8988T (cell line): ENCODE measurements at regions not wholly inside any gene's neighbourhood (a gene's known extent, or its start where the extent isn't known, plus 50 kb on each side); places are given as distances from the start of the nearest gene placed in this dataset.
"Not testable (repeated sequence)": the region's sequence is repeated elsewhere in the genome, so short reads cannot be mapped to it uniquely, and the experiment has no call there.

Experiments
- DNase-seq: peaks from one replicate; pipeline ENCODE4 v3.0.0; 2011

DNA sequence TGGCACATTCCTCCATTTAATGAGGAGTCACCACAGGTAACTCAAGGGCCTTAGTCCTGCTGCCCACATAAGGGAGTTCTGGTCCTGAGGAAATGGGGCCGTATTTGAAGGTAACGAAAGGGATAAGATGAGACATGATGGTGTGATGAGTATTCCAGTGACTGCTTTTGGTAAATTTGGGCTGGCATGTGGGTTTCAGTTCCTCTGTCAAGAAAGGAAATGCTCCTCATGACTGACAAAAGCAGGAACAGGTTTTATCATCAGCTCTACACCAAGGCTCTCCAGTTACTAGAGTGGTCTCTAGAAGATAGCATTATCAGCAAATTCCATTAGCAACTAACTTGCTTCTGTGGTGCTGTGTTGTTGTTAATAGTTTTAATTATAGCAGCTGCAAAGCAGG, 161.8 kb upstream of the PTPN20 start:
- DNase-seq: not testable (repeated sequence)

DNA sequence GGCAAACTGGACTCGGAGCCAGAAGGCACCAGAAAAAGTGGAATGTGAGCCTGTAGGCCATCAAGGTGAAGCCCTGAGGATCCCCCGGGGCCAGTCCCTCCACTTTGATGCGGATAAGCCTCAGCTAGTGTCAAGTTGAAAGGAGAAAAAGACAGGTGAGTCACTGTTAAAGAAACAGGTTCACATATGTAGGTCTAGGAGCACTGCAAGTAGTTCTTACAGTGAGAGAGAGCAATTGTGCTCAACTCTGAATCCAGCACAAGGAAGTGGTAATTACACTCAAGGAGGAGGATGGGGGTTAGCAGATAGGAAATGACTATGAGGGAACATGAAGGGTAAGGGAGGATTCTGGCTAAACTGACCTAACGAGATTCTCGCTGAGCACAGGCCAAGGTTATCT, 157.5 kb upstream of the PTPN20 start:
- not testable (repeated sequence) for DNase-seq

DNA sequence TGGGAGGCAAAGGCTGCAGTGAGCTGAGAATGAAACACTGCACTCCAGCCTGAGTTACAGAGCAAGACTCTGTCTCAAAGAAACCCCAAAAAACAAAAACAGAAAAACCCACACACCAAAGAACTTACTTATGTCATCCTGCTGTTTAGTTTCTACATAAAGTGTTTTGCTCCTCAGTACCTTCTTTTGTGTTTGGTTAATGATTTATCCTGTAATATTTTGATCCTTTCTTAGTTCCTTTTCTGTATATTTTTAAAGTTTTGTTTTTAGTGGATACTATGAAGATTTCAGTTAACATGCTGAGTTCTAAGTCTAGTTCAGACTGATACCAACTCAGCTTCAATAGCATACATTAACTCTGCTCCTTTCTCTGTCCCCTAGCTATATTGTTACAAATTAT, 149.8 kb upstream of the PTPN20 start:
- DNase-seq: not testable (repeated sequence)

DNA sequence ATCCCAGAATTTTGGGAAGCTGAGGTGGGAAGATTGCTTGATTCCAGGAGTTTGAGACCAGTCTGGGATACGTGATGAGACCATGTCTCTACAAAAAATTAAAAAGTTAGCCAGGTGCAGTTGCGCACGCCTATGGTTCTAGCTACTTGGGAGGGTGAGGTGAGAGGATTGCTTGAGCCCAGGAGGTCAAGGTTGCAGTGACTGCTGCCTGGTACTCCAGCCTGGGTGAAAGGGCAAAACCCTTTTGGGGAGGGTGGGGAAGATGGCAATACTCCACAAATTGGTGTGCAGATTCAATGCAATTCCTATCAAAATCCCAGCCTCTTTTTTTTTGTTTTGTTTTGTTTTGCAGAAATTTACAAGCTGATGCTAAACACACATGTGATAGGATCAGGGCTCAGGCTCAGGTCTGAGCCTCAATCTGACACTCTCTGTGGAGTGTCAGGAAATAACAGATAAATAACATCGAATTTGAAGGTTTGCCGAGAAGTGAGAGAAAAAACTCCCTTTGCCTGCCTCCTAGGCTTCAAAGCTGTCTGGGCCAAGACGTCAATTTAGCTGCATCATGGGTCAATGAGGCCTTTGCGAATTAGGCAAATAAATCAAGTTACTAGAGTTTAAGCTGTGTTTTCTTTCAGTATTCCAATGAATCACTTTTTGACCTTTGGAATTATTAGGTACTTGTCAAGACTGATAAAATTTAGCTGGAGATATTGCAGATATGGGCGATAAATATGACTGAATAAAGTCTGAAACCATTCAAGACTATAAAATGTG, 142.5 kb upstream of the PTPN20 start:
- DNase-seq: not testable (repeated sequence)

DNA sequence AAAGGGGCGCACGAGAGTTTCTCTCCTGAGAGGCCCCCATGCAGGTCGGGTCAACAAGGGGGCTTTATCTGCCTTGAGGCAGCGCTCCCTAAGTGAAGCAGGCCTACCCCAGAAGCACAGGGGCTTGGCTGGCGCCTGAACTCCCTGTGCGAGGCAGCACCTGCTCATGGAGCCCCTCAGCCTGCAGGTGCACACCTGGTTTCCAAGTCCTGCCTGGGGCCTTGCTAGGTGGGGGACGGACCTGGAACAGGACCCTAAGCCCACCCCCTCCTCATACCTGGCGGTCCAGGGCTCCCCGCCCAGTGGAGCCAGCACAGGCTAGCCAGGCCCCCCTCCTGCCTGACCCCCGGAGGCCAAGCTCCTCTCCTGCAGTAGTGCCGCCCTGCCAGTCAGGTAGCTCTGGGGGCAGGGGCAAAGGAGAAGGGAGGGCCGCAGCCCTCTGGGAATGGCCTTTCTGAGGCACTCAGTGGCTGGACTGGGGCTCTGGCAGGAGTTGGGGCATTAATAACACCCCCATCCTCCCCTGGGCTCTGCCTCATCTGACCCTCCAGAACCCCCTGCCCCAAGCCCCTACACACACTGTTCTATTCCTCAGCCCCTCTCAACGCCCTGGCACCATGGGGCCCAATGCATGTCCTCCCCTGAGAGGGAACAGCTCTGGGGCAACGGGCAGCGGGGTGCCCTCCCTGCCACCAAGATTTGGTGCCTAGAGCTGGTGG, 137.9 kb upstream of the PTPN20 start:
- DNase-seq: not testable (repeated sequence)

DNA sequence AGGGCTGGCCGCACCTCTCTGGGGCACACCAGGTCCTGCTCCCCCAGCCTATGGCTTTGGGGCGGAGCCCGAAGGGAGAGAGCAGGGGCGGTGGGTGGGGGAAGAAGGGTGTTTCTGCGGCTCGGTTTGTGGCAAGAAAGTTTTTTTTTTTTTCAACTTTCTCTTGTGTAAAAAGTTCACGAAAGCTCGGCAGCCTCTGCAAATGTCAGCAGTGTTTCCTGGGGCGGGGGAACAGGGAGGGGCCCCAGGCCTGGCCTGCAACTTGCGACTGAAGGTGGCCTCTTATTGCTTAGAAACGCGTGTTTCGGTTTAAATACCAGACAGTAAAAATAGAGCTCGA, 137.4 kb upstream of the PTPN20 start:
- DNase-seq: not testable (repeated sequence)

DNA sequence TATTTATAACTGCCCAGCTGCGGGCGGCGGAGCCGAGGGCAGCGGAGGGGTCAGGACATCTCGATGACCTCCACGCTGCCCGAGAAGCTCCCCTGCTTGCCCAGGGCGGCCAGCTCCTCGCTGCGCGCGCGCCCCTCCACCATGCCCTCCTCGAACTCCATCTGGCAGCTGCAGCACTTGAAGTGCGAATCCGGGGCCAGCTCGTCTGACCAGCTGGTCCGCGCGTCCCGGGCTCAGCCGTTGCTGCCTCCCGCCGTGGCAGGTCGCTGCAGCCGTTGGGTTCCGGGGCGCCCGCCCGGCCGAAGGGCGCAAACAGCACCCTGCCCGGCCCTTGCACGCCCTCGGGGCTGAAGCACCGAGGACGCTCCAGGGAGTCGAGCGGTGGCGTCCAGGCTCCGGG, 136.9 kb upstream of the PTPN20 start:
- not testable (repeated sequence) for DNase-seq

DNA sequence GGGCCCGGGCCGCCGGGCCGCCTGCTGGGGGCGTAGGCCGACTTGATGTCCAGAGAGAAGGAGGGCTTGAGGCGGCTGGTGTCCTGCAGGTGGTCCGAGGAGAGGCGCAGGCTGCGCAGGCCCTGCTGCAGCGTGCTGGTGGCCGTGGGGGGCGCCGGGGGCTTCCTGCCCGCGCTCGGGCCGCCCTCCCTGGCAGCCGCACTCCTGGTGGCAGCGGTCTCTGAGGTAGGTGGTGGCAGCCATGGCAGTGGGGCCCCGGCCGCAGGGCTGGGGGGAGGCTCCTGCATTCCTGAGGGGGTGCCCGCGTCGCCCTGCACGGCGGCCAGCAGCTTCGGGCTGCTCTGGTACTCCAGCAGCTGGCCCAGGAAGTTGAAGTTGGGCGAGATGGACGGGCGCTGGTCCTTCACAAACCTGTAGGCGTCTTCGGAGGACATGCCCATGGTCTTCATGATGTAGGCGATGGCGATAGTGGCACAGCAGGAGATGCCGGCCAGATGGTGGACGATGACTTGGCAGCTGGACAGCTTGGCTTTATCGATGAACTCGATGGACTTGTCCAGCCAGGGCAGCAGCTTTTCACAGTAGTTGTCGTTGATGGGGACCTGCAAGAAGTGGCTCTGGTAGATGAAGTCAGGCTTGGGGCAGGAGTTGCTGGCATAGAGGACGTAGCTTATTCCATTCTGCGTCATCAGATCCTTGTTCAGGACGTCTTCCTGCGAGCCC, 136.1 kb upstream of the PTPN20 start:
- DNase-seq: not testable (repeated sequence)

DNA sequence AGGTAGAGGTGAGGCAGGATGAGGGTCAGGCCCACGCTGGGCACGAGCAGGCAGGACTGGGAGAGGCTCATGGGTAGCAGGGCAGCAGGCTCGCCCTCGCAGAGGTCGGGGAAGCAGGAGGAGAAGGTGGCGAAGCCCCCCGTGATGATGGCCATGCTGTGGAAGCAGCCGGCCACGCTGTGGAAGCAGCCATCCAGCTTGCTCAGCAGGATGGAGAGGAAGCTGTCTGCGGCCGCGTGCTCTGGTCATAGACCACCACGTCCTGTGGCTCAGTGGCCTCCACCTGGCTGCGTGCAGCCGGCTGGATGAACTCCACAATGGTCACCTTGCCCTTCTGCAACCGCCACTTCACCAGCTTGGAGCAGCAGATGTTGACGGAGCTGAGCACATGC, 135.6 kb upstream of the PTPN20 start:
- not testable (repeated sequence) for DNase-seq

DNA sequence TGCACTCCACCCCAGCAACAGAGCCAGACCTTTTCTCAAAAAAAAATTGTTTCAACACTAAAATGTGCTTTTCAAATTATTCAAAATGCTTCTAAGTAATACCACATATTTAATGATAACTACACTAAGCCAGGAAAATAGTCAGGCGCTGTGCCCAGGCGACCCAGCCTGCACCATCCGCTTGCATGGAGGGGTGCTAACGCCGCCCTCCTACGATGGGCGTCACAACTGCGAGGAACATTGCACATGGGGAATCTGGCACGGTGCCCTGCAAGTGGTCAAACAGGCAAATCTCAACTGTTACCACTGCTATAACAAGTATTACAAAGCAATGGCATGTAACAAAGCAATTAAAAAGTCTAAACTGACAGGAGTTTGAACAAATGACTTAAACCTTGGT, 131.7 kb upstream of the PTPN20 start:
- not testable (repeated sequence) for DNase-seq

DNA sequence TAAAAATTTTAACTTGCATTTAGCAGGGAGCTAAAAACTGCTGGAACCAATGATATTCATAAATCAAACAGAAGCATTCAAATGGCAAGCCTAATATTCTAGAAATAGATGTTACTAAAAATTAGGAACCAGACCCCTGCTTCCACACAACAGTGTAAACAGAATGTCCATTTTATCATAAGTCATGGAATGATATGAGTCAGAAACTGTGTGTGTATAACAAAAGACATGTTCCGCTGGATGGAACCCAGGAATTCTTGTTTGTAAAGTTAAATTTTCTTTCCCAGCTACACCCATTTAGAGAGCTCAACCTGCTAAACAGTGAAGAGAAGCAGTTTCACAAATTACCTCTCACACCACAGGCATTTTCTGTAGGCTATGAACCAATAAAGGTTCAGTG, 131.1 kb upstream of the PTPN20 start:
- not testable (repeated sequence) for DNase-seq

DNA sequence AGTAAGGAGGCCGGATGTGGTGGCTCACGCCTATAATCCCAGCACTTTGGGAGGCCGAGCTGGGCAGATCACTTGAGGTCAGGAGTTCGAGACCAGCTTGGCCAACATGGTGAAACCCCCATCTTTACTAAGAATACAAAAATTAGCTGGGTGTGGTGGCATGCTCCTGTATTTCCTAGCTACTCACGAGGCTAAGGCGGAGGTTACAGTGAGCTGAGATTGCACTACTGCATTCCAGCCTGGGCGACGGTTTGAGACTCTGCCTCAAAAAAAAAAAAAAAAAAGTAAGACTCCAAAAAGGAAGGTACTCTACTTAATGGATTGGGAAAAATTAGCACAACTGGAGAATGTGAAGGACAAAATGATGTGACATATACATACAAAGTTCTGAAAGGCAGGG, 130.2 kb upstream of the PTPN20 start:
- not testable (repeated sequence) for DNase-seq

DNA sequence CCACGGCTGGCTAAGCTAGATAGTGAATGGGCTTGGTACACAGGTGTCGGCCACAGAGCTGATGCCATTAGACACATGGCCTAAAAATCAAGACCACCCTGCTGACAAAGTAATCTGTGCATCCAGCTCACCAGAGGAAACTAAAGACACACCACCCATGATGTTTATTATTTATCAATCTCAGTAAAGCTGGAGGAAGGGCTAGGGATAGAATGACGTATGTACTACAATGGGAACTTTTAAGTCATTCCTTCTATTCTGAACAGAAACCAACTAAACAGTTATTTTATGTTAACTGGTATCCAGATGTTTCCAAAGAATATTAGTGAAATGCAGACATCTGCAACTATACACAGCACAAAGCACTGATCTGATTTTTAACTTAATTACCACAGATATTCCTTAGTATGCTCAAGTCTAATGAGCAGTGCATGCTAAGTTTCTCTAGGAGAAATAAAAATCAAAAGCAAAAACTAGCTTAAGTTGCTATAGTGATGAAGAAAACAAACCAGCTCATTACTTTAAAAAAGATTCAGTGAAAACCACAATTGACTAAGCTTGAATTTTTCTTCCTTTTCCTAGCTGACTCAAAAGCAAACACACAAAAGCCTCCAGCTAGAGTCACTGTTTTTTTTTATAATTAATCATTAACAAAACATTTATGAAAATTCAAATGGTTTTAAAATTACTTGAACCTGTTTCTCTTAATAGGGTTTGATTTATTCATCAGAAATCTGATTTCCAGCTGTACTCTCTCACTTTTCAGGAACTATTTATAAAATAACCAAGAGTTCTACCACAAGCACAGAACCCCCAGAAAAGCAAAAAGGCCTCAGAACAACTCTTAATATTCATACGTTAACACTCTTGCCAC, 129.0 kb upstream of the PTPN20 start:
- not testable (repeated sequence) for DNase-seq

DNA sequence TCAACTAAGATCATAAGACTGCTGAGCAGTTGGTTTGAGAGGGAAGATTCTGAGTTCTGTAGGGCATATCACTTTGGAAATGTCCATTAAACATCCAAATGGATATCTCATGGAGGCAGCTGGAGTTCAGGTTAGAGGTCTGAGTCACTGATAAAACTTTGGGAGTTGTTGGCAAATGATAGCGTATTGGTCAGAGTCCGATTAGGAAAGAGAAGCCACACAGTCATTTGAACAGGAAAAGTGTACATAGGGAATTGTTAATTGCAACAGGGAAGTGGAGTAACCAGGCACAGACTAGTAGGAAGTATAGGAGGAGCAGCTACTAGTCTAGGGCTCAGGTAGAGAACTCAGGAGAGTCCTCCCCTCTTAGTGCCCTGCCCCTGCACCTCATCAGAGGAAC, 126.6 kb upstream of the PTPN20 start:
- DNase-seq: not testable (repeated sequence)

DNA sequence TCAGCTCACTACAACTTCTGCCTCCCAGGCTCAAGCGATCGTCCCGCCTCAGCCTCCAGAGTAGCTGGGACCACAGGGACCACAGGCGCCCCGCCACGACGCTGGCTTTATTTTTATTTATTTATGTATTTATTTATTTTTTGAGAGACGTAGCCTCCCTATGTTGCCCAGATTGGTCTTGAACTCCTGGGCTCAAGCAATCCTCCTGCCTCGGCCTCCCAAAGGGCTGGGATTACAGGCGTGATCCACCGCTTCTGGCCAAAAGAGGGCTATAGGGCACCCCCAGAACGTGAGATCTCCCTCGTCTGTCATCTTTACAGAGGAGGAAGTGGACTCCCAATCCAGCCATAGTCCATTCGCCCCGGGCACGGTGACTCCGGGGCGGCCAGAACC, 125.1 kb upstream of the PTPN20 start:
- not testable (repeated sequence) for DNase-seq

DNA sequence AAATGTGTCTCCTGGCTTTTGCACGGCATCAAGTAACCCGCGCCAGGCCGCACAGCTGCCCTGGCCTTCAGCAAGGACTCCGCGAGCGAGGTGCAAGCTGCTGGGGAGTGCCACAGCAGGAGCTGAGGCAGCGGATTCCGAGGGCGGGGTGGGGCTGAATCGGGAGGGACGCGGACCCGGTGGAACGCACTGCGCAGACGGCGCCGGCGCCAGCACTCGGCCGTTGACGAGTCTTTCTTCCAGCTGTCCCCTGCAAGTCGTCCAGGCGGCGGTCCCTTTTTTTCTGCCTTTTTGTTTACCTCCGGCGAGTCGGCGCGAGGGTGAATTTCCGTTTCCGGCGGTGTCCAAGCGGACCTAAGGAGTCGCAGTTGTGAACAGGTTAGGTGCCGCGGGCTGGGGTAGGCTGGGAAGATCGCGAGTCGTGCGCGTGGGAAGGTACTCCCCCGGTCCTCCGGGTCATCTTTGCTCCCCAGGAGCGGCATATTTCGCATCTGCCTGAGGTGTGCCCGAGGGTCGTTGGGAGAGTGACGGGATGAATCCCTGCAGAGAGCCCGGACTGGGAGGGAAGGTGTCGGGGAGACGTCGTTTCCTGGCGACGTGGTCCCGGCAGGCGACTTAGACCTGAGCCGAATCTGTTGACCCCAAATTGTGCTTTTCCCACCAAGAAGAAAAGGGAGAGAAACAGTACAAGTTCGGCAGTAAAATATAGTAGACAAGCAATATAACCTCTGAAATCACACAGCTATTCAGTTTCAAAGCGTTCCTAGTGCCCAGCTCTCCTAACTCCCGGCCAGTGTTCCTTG, 124.5 kb upstream of the PTPN20 start:
- peak; percentile 28 for DNase-seq

DNA sequence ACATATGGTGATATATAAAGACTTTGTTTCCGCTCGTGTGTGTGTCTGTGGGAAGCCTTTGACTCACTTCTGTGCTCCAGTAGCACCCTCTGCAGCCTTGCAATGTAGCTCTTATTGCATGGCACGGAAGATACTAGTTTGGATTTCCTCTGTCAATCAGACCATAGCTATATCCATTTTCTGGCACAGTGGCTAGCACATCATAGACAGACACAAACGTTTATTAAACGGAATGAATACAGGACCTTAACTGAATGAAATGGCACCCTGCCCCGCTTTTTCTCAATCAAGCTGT, 124.0 kb upstream of the PTPN20 start:
- no peak for DNase-seq

DNA sequence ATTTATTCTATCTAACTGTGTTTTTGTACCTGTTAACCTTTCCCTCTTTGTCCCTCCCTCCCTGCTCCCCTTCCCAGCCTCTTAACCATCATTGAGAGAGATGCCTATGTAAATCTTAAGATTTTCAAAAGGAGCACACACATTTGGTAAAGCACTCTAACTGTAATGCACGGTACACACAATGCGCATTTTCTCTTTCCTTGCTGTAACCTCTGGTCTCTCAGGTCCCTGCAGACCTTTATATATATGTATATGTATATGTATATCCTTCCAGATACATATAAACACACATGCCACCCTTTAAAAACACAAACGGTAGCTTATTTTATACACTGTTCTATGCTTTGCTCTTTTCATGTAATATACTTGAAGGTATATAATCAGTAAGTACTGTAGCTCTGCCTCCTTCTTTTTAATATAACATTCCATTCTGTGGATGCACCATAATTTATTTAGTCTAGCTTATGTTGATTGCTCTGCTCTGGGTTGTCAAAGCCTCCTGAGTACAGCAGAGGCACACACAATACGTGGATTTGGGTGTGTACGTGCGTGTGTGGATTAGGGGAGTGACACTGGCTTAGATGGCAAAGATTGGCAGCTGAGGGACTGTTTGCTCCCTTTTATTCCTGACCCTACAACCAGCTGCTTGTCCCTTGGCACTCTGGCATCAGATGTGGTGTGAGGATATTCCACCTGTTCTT, 118.4 kb upstream of the PTPN20 start:
- not testable (repeated sequence) for DNase-seq

DNA sequence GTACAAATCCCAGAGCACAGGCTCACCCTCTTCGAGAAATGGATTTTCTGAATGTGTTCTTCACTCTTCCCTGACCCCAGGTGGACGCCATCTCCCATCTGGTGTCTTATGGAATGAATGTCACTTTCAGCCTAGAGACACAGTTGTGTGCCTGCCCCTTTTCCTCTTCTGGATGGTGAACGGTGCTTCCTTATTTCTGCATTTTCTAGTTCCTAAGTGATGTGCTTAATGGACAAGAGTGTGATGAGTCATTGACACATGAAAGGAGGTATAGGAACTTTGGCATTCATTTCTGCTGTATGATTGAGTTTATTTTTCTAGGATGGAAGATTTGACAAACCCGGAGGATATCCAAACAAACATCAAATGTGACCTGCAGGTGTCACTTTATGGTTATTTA, 114.9 kb upstream of the PTPN20 start:
- not testable (repeated sequence) for DNase-seq

DNA sequence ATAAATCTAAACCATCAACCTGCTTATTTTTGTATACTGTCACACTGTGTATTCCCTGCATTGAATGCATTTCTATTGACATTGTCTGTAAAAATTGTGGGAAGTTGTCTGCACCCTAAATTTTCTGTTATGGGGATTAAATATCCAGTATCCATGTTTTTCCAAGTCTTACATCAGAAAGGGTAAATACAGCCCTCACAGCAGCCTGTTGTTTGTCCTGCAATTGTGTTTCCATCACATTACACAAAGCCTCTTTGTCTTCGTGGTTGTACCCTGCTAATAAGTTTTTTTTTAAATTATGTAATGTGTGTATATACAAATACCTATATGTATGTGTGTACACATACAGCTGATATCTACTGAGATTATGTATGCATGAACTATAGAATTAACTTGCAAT, 109.2 kb upstream of the PTPN20 start:
- DNase-seq: not testable (repeated sequence)

DNA sequence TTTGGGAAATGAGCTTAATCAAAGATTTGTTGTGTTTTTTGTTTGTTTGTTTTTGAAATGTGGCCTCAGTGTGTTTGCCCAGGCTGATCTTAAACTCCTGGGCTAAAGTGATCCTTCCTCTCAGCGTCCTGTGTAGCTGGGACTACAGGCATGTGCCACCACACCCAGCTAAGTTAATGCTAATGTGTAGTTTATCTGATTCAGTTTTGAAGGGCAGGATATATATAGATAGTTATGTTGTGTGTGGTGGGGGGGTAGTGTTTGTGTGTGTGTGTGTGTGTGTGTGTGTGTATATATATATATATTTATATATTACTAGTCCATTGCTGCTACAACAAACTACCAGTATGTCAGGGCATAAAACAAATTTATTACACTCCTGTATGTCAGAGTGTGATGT, 108.1 kb upstream of the PTPN20 start:
- DNase-seq: not testable (repeated sequence)
